ENCODE measurements at regions not wholly inside any gene's neighbourhood (a gene's known extent, or its start where the extent isn't known, plus 50 kb on each side); places are given as distances from the start of the nearest gene placed in this dataset.

DNA sequence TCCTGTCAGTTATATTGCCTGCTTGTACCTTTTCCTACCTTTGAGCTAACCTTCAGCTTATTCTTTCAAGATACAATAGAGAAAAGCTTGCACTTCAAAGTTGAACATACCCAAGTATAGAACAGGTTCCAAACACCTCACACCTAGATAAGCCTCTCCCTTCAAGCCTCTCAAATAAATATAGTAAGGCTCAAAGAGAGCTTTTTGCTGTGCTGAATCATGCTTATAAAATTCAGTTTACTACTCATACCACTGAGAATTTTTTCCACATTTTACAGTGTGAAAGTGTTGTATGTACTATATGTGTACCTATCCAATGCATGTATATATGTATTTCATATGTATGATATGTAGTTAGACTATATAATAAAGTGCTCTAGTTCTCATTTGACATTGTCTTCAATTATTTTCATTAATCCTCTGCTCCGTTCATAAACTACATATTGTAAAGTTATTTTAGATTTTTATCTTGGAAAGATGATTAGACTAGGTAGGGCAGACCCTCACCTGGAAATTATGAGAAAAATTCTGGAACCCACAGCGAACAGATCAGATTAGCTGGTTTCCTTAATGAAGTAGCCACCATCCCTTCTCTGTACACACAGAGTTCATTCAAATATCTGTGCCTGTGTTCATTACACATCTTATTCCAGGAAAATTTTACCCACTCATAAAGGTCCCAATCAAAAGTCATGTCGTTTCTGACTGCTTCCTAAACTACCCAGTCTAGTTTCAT is 149.2 kb upstream of the RGMB start:
- no peak for TF ChIP-seq CTCF (IDR thresholded peaks at IDR 0.05; ENCODE audit: low read length, missing control alignments)
- H3K4me3 ChIP-seq (replicated peaks; ENCODE audit: low read depth, low read length): no peak overlapping the region
- no peak for DNase-seq (ENCODE audit: low read depth)

DNA sequence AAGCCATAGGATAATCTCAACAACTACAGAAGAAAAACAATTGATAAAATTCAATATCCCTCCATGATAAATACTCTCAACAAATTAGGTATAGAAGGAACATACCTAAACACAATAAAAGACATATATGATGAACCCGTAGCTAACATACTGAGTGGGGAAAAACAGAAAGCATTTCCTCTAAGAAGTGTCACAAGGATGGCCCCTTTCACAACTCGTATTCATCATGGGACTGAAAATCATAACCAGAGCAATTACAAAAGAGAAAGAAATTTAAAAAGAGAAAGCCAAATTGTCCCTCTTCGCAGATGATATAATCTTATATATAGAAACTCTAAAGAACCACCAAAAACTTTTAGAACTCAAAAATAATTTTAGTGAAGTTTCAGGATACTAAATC is 146.3 kb upstream of the RGMB start:
- no peak overlapping the region for H3K4me3 ChIP-seq (replicated peaks; ENCODE audit: low read depth, low read length)
- no peak for TF ChIP-seq CTCF (IDR thresholded peaks at IDR 0.05; ENCODE audit: low read length, missing control alignments)
- DNase-seq (ENCODE audit: low read depth): no peak

DNA sequence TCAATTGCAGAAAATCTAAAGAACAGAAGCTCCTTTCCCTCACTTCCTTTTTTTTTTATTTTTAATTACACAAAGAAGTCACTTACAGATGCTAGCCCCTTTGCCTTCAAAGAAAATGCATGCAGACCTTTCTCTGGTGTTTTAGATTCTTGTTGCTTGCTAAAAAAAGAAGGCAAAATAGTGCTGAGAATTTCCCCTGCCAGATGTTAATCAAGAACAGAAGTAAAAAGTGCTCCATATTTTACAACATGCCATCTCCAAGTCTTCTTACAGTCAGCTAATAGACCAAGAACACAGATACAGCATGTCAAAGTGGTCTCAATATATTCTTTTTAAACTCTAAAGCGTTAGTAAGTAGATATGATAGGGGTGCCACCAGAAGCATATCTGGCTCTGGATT is 142.8 kb upstream of the RGMB start:
- H3K4me3 ChIP-seq (replicated peaks; ENCODE audit: low read depth, low read length): no peak overlapping the region
- no peak for TF ChIP-seq CTCF (IDR thresholded peaks at IDR 0.05; ENCODE audit: low read length, missing control alignments)
- DNase-seq (ENCODE audit: low read depth): no peak

GRCh38 chr5:98631311-98632054 is 142.0 kb upstream of the RGMB start:
- TF ChIP-seq CTCF (IDR thresholded peaks at IDR 0.05; ENCODE audit: low read length, missing control alignments): no peak
- DNase-seq (ENCODE audit: low read depth): peak; percentile 39

GRCh38 chr5:98635656-98636055 is 137.8 kb upstream of the RGMB start:
- no peak overlapping the region for H3K4me3 ChIP-seq (replicated peaks; ENCODE audit: low read depth, low read length)
- TF ChIP-seq CTCF (IDR thresholded peaks at IDR 0.05; ENCODE audit: low read length, missing control alignments): no peak
- no peak for DNase-seq (ENCODE audit: low read depth)

More at GRCh38 chr5:98631311-98632054, 142.0 kb upstream of the RGMB start:
- H3K4me3 ChIP-seq (replicated peaks; ENCODE audit: low read depth, low read length): no peak overlapping the region

GRCh38 chr5:98637116-98637515 is 136.3 kb upstream of the RGMB start:
- H3K4me3 ChIP-seq (replicated peaks; ENCODE audit: low read depth, low read length): no peak overlapping the region
- no peak for DNase-seq (ENCODE audit: low read depth)
- no peak for TF ChIP-seq CTCF (IDR thresholded peaks at IDR 0.05; ENCODE audit: low read length, missing control alignments)

Data from fibroblast of pulmonary artery (primary cell).